ENCODE measurements at regions not wholly inside any gene's neighbourhood (a gene's known extent, or its start where the extent isn't known, plus 50 kb on each side); places are given as distances from the start of the nearest gene placed in this dataset.

GRCh38 chr18:6487968-6488367 lies 73.3 kb upstream of the L3MBTL4 start:
- TF ChIP-seq EZH2 (IDR thresholded peaks at IDR 0.05) = no peak
- no peak for TF ChIP-seq POLR2AphosphoS5 (IDR thresholded peaks at IDR 0.05; ENCODE audit: borderline replicate concordance, low read depth, low read length)
